HFF-Myc (cell line): ENCODE measurements at regions not wholly inside any gene's neighbourhood (a gene's known extent, or its start where the extent isn't known, plus 50 kb on each side); places are given as distances from the start of the nearest gene placed in this dataset.

Source experiments
- DNase-seq: peaks from one replicate; pipeline ENCODE4 v3.0.0-alpha.2; 2011; ENCODE audit warnings: low read depth; ENCODE audit errors: extremely low read depth
- H3K4me3 ChIP-seq: replicated peaks from 2 replicates; pipeline ENCODE4 v1.5.1; 2011; ENCODE audit warnings: low read depth, mild to moderate bottlenecking, control low read depth, low read length
- CTCF ChIP-seq: IDR thresholded peaks from 2 replicates; pipeline ENCODE4 v1.5.1; 2012; ENCODE audit warnings: mild to moderate bottlenecking, low read depth, low read length, control low read depth; ENCODE audit errors: missing control alignments

DNA sequence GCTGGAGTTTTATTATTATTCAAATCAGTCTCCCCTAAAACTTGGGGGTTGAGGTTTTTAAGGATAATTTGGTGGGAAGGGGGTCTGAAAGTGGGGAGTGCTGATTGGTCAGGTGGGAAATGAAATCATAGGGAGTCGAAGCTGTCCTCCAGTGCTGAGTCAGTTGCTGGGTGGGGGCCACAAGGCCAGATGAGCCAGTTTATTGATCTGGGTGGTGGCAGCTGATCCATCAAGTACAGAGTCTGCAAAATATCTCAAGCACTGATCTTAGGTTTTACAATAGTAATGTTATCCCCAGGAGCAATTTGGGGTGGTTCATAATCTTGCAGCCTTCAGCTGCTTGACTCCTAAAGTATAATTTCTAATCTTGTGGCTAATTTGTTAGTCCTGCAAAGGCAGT lies 146.0 kb upstream of the SPACA1 start:
- no peak for TF ChIP-seq CTCF
- no peak for DNase-seq
- no peak overlapping the region for H3K4me3 ChIP-seq

GRCh38 chr6:87900160-87900698 lies 147.4 kb upstream of the SPACA1 start:
- no peak overlapping the region for H3K4me3 ChIP-seq
- no peak for DNase-seq
- no peak for TF ChIP-seq CTCF

DNA sequence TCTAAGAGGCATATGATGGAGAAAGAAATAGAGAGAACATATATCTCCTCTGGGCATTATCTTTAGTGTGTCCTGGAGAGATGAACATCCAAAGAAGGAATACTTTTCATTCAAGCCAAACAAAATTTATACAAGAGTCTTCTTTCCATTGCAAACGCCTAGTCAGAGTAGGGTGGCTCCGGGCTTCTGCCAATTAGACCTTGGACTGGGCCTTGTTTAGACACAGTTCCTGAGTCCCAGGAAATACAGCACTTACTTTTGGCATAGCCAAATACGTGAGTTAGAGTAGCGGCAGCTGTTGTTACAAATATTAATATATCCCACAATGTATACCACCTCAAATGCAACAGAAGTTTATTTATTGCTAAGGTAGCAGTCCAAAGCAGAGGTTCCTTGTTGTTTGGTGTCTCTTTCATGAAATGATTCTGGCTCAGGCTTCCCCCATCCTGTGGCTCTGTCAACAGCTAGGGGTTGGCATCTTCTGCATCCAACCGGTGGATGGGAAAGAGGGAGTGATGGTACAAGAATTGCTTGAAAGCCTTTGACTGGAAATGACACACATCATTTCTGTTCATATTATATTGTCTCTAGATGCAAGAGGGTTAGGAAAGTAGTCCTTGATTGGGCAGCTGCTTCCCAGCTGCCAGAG lies 148.0 kb upstream of the SPACA1 start:
- H3K4me3 ChIP-seq, result no peak overlapping the region
- DNase-seq, result no peak
- TF ChIP-seq CTCF, result no peak

GRCh38 chr6:87897663-87898062 lies 150.0 kb upstream of the SPACA1 start:
- H3K4me3 ChIP-seq, result no peak overlapping the region
- TF ChIP-seq CTCF, result no peak
- DNase-seq, result no peak

- H3K4me3 ChIP-seq, result no peak overlapping the region
- no peak for TF ChIP-seq CTCF
- no peak for DNase-seq
Observed at GRCh38 chr6:87897013-87897412, 150.6 kb upstream of the SPACA1 start.

DNA sequence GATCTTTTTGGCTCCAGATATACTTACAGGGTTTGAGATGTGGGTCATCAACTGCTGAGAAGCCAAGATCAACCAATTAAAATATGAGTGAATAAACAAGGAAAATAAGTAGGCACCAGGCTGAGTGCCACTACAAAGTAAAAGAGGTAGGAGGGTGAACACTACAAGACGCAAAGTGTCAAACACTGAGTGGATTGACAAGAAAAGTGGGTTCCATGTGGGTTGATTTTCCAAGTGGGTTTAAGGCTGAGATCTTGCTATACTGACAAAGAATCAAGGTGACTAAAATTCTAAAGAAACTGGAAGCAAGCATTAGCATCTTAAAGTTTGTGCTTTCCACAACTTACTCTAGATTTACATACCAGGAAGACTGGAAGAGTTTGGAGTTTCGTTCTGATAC lies 160.4 kb upstream of the SPACA1 start:
- H3K4me3 ChIP-seq, result no peak overlapping the region
- TF ChIP-seq CTCF, result no peak
- DNase-seq, result no peak

- DNase-seq, result no peak
- no peak for TF ChIP-seq CTCF
- no peak overlapping the region for H3K4me3 ChIP-seq
Observed at GRCh38 chr6:87884203-87884602, 163.4 kb upstream of the SPACA1 start.
